H9 (cell line): ENCODE measurements at regions not wholly inside any gene's neighbourhood (a gene's known extent, or its start where the extent isn't known, plus 50 kb on each side); places are given as distances from the start of the nearest gene placed in this dataset.

Source experiments
- DNase-seq: peaks from one replicate; pipeline ENCODE4 v3.0.0-alpha.2; 2017
- H2AFZ ChIP-seq: one replicate; pipeline ENCODE4 v1.6.1; 2013; ENCODE audit warnings: mild to moderate bottlenecking, low read length, control low read depth, moderate library complexity
- H2AK5ac ChIP-seq: 2 replicates; pipeline ENCODE4 v1.6.1; 2013; ENCODE audit warnings: low read length, control low read depth, mixed read lengths; ENCODE audit not compliant: insufficient read length
- H2BK120ac ChIP-seq: one replicate; pipeline ENCODE4 v1.6.1; 2013; ENCODE audit warnings: low read depth, mild to moderate bottlenecking, low read length, control low read depth, inconsistent platforms; ENCODE audit not compliant: poor library complexity, severe bottlenecking
- H2BK12ac ChIP-seq: 2 replicates; pipeline ENCODE4 v1.6.1; 2013; ENCODE audit warnings: low read length, control low read depth, mixed read lengths, low read depth; ENCODE audit not compliant: insufficient read length
- H2BK15ac ChIP-seq: 2 replicates; pipeline ENCODE4 v1.6.1; 2013; ENCODE audit warnings: low read depth, low read length, control low read depth
- H2BK20ac ChIP-seq: one replicate; pipeline ENCODE4 v1.6.1; 2013; ENCODE audit warnings: low read depth, mild to moderate bottlenecking, low read length, control low read depth, inconsistent platforms; ENCODE audit not compliant: poor library complexity, severe bottlenecking
- H2BK5ac ChIP-seq: 2 replicates; pipeline ENCODE4 v1.6.1; 2013; ENCODE audit warnings: low read length, control low read depth, mixed read lengths; ENCODE audit not compliant: insufficient read length
- H3K14ac ChIP-seq: 2 replicates; pipeline ENCODE4 v1.6.1; 2013; ENCODE audit warnings: low read length, control low read depth; ENCODE audit not compliant: insufficient read depth
- H3K18ac ChIP-seq: 2 replicates; pipeline ENCODE4 v1.6.1; 2013; ENCODE audit warnings: low read depth, mild to moderate bottlenecking, mixed read lengths, low read length, control low read depth; ENCODE audit not compliant: insufficient read length
- H3K23ac ChIP-seq: 2 replicates; pipeline ENCODE4 v1.6.1; 2013; ENCODE audit warnings: low read length, control low read depth, mixed read lengths, low read depth; ENCODE audit not compliant: insufficient read length
- H3K23me2 ChIP-seq: 2 replicates; pipeline ENCODE4 v1.6.1; 2013; ENCODE audit warnings: low read depth, mild to moderate bottlenecking, mixed read lengths, low read length, control low read depth; ENCODE audit not compliant: insufficient read length, poor library complexity, severe bottlenecking
- H3K27ac ChIP-seq: 2 replicates; pipeline ENCODE4 v1.5.1; 2013; ENCODE audit warnings: low read length, control low read depth, mixed read lengths, low read depth; ENCODE audit not compliant: insufficient read length
- H3K27me3 ChIP-seq: 2 replicates; pipeline ENCODE4 v1.6.1; 2013; ENCODE audit warnings: low read length, control low read depth, inconsistent platforms; ENCODE audit not compliant: insufficient read depth
- H3K4ac ChIP-seq: 2 replicates; pipeline ENCODE4 v1.6.1; 2013; ENCODE audit warnings: low read depth, mild to moderate bottlenecking, control low read depth, inconsistent platforms, low read length, moderate library complexity
- H3K4me1 ChIP-seq: 2 replicates; pipeline ENCODE4 v1.6.1; 2013; ENCODE audit warnings: low read length, control low read depth, inconsistent platforms; ENCODE audit not compliant: insufficient read depth
- H3K4me2 ChIP-seq: 2 replicates; pipeline ENCODE4 v1.6.1; 2013; ENCODE audit warnings: low read length, control low read depth, mixed read lengths; ENCODE audit not compliant: insufficient read length, insufficient read depth
- H3K56ac ChIP-seq: 2 replicates; pipeline ENCODE4 v1.6.1; 2013; ENCODE audit warnings: low read depth, mild to moderate bottlenecking, mixed read lengths, low read length, control low read depth; ENCODE audit not compliant: insufficient read length
- H3K79me1 ChIP-seq: 2 replicates; pipeline ENCODE4 v1.6.1; 2013; ENCODE audit warnings: low read depth, mild to moderate bottlenecking, moderate library complexity, low read length, control low read depth, inconsistent platforms; ENCODE audit not compliant: insufficient read depth, poor library complexity, severe bottlenecking
- H3K79me2 ChIP-seq: 2 replicates; pipeline ENCODE4 v1.6.1; 2013; ENCODE audit warnings: low read length, control low read depth, inconsistent platforms; ENCODE audit not compliant: insufficient read depth
- H3K9ac ChIP-seq: 2 replicates; pipeline ENCODE4 v1.6.1; 2013; ENCODE audit warnings: low read length, control low read depth, mixed read lengths; ENCODE audit not compliant: insufficient read length; ENCODE audit errors: extremely low read depth
- H3K9me3 ChIP-seq: one replicate; pipeline ENCODE4 v1.6.1; 2013; ENCODE audit warnings: low read depth, low read length, inconsistent platforms; ENCODE audit not compliant: control insufficient read depth
- H3T11ph ChIP-seq: one replicate; pipeline ENCODE4 v1.6.1; 2013; ENCODE audit warnings: mild to moderate bottlenecking, low read length, control low read depth, inconsistent platforms
- H4K20me1 ChIP-seq: one replicate; pipeline ENCODE4 v1.6.1; 2013; ENCODE audit not compliant: control insufficient read depth, insufficient read length, insufficient read depth
- H4K5ac ChIP-seq: 2 replicates; pipeline ENCODE4 v1.6.1; 2013; ENCODE audit warnings: low read depth, mild to moderate bottlenecking, mixed read lengths, low read length, control low read depth; ENCODE audit not compliant: insufficient read length
- H4K8ac ChIP-seq: replicated peaks from 2 replicates; pipeline ENCODE4 v1.6.1; 2013; ENCODE audit warnings: low read length, control low read depth, mixed read lengths, low read depth; ENCODE audit not compliant: insufficient read length
- H4K91ac ChIP-seq: 2 replicates; pipeline ENCODE4 v1.6.1; 2013; ENCODE audit warnings: low read depth, mild to moderate bottlenecking, moderate library complexity, mixed read lengths, low read length, control low read depth; ENCODE audit not compliant: insufficient read length
- H3K27ac Mint-ChIP-seq, 3 experiments: 2 replicates in 2 of 3; 3 replicates in 1 of 3; pipeline ENCODE4 v1.8.0; 2020 to 2021; ENCODE audit warnings: mixed read lengths in 3 of 3, mild to moderate bottlenecking in 1 of 3, moderate library complexity in 1 of 3
- H3K27me3 Mint-ChIP-seq: 2 replicates; pipeline ENCODE4 v1.8.0; 2021; ENCODE audit warnings: low read depth, mild to moderate bottlenecking, moderate library complexity, mixed read lengths
- H3K36me3 Mint-ChIP-seq, 3 experiments: 2 replicates in 2 of 3; 3 replicates in 1 of 3; pipeline ENCODE4 v1.8.0; 2020 to 2021; ENCODE audit warnings: low read depth in 3 of 3, mixed read lengths in 3 of 3; ENCODE audit not compliant: insufficient read depth in 1 of 3
- H3K4me1 Mint-ChIP-seq, 2 experiments: 2 replicates each; pipeline ENCODE4 v1.8.0; 2020; ENCODE audit warnings: mixed read lengths in 2 of 2
- H3K4me3 Mint-ChIP-seq, 2 experiments: 2 replicates in 1 of 2; 3 replicates in 1 of 2; pipeline ENCODE4 v1.8.0; 2020 to 2021; ENCODE audit warnings: mild to moderate bottlenecking in 2 of 2, mixed read lengths in 2 of 2, moderate library complexity in 1 of 2
- H3K9me3 Mint-ChIP-seq, 2 experiments: 2 replicates in 1 of 2; 3 replicates in 1 of 2; pipeline ENCODE4 v1.8.0; 2020; ENCODE audit warnings: mild to moderate bottlenecking in 2 of 2, mixed read lengths in 2 of 2, moderate library complexity in 1 of 2
- CTCF ChIP-seq: fragments of 200-600 bp; sonication (generic); conservative IDR thresholded peaks from 3 replicates; pipeline ENCODE4 v1.8.0; 2021; ENCODE audit warnings: antibody characterized with exemption, mild to moderate bottlenecking
- WGBS: extraction: QIAGEN DNeasy Blood & Tissue Kit; methylation state at CpG from one replicate; pipeline ENCODE4 v1.1.7; 2013; ENCODE audit warnings: missing lambda C conversion rate, low lambda C conversion rate, mixed read lengths; ENCODE audit not compliant: insufficient read length; ENCODE audit errors: extremely low coverage; 5-methylcytosine and 5-hydroxymethylcytosine counted together

GRCh38 chr5:98631311-98632054, 142.0 kb upstream of the RGMB start:
- no peak overlapping the region for H3K27ac Mint-ChIP-seq
- Histone ChIP-seq H2BK20ac (no peak overlapping the region), H3K18ac (no peak overlapping the region), H3K4me2 (no peak overlapping the region), H2AFZ (no peak overlapping the region), H3K23ac (no peak overlapping the region), H3K23me2 (no peaks in the 10 kb centered on the region), H3K79me2 (no peaks in the 10 kb centered on the region), H3K56ac (no peak overlapping the region), H4K91ac (no peak overlapping the region), H3K9me3 (no peaks in the 10 kb centered on the region), H3K4me1 (peaks cover 2% of the 10 kb centered on the region; the same call in 1 of the 2 replicates), H2BK120ac (no peak overlapping the region), H3K27me3 (no peaks in the 10 kb centered on the region), H3K27ac (no peak overlapping the region), H3K9ac (no peak overlapping the region), H4K5ac (no peak overlapping the region), H2BK15ac (no peak overlapping the region), H4K8ac (no peak overlapping the region), H4K20me1 (no peaks in the 10 kb centered on the region), H2BK5ac (no peak overlapping the region), H3K4ac (no peak overlapping the region), H3K14ac (no peak overlapping the region), H3K79me1 (no peaks in the 10 kb centered on the region), H3T11ph (no peak overlapping the region), H2BK12ac (no peak overlapping the region), H2AK5ac (no peak overlapping the region)
- no CpG with 5 or more reads among the region's 1 CpG for WGBS
- peaks cover 14 to 15% of the 10 kb centered on the region in 2 experiments for H3K4me1 Mint-ChIP-seq
- peaks cover 0 to 5% of the 10 kb centered on the region in 2 experiments; a peak in 2 of 5 replicates for H3K9me3 Mint-ChIP-seq
- H3K36me3 Mint-ChIP-seq, result no peaks in the 10 kb centered on the region
- no peaks in the 10 kb centered on the region for H3K27me3 Mint-ChIP-seq
- no peak for TF ChIP-seq CTCF
- no peak overlapping the region for H3K4me3 Mint-ChIP-seq
- DNase-seq, result no peak
